NCI-H146 treated with DMSO at 0.1 percent for 48 hours (cell line): ENCODE measurements at regions not wholly inside any gene's neighbourhood (a gene's known extent, or its start where the extent isn't known, plus 50 kb on each side); places are given as distances from the start of the nearest gene placed in this dataset.
A peak's percentile ranks its signal among the peaks of the same experiment; 100 is the strongest.

Experiments
- DNase-seq: peaks from one replicate; lab custom pipeline; 2025; ENCODE audit not compliant: unreplicated experiment; lab: John Stamatoyannopoulos, UW

DNA sequence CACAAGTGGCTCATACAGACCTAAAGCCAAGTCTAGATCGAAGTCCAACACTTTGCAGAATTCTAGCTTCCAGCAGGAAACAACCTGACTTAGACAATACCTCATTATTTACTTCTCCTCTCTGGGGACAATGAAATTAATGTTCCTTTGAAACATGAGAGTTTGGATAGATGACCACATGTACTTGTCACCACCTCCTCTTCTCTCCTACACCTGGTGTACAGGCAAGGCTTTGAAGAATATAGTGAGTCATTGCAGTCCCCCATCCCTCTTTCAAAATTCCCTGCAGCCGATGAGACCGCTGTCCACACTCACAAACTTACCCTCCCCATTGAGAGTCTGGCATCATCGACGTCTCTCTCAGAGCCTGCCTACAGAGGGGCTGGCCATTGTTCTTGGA lies 189.0 kb upstream of the HES1 start:
- peak; percentile 97 for DNase-seq

DNA sequence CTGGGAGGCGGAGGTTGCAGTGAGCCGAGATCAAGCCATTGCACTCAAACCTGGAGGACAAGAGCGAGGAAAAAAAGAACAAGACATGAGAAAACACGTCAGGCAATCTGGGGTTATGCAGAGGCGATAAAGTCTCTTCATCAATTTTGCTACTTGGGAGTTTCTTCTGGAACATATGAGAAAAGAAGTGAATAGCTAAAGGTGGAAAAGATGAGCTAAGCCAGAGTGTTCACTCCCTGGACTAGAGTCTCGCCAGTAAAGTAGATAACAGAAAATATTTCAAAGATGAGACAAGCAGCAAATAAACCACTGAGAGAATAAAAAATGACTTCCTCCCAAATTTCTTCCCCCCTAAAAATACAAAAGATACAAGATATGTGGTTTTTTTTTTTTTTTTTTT lies 188.4 kb upstream of the HES1 start:
- no peak for DNase-seq

DNA sequence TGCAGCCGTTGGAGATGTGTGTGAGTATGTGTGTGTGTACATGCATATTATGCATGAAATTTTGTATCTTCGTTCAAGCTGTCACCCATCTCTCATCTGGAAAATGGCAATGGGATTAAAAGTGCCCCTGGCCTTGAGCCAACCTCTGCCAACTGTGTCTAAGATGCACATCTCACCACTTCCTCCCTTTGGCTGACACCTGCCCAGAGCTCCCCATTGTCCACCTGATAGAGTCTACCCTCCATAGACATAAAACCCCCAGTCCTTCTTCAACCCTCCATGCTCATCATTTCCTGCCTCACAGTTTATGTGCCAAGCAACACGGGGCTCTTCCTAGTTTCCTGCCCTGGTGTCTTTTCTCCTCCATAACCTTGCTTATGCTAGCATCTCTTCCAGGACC lies 187.5 kb upstream of the HES1 start:
- no peak for DNase-seq

DNA sequence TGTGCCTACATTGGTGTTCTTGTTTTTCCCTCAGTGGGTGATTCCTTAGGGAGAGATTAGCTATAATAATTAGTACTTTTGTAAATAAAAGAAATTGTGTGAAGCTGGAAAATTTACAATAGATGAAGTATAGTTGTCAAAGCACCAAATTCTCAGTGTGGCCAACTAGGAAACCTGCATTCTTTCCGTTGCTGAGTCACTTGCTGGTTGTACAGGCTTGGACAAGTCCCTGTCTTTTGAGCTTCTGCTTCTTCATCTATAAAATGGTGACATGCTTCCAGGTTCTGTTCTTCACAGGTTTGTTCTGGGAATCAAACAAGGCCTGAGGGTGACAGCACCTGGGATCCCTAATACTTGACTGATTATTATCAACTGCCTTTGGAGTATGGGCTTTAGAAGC lies 184.1 kb upstream of the HES1 start:
- no peak for DNase-seq

DNA sequence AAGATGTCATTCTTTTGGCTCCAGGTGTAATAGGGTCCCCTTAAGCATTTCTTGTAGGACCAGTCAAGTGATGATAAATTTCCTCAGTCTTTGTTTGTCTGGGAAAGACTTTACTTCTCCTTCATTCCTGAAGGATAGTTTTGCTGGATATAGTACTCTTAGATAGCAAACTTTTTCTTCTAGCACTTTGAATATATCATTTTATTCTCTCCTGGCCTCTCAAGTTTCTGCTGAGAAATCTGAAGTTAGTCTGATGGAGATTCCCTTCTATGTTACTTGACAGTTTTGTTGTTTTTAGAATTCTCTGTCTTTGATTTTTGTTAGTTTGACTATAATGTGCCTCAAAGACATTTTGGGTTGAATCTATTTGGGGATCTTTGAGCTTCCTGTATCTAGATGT lies 181.2 kb upstream of the HES1 start:
- no peak for DNase-seq

DNA sequence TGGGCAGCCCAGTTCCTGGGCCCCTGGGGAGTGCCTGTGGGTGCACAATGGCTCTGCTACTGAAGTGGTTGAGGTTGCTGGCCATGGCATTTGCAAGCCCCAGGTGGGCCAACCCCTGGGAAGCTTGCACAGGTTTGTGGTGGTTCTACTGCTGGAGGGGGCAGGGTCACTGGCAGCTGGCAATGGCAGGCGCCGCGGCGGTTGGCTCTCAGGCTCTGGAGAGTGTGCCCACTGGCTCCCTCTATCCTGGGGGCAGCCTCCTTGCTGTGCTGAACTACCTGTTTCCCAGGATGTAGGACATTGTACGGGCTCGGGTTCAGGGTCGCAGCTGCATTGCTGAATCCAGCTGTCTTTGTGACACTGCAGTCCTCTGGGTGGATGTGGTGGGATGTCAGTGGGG lies 180.2 kb upstream of the HES1 start:
- DNase-seq: no peak

DNA sequence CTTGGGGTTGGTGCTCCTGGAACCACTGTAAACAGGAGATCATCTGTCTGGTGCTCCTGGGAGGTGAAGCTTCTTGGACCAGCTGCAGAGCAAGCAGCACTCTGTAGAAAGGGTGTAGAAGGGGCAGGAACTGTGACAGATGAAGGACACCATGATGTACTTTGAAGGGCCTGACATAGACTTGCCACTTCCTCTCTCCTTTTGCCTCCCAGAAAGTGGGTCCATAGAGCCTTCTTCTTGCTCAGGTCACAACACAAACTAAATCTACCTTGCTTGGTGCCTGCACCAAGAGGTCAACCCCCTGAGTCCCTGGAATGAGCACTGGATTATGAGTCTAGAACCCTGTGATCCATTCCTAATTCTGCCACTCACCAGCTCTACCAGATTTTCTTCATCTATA lies 176.1 kb upstream of the HES1 start:
- DNase-seq: no peak

DNA sequence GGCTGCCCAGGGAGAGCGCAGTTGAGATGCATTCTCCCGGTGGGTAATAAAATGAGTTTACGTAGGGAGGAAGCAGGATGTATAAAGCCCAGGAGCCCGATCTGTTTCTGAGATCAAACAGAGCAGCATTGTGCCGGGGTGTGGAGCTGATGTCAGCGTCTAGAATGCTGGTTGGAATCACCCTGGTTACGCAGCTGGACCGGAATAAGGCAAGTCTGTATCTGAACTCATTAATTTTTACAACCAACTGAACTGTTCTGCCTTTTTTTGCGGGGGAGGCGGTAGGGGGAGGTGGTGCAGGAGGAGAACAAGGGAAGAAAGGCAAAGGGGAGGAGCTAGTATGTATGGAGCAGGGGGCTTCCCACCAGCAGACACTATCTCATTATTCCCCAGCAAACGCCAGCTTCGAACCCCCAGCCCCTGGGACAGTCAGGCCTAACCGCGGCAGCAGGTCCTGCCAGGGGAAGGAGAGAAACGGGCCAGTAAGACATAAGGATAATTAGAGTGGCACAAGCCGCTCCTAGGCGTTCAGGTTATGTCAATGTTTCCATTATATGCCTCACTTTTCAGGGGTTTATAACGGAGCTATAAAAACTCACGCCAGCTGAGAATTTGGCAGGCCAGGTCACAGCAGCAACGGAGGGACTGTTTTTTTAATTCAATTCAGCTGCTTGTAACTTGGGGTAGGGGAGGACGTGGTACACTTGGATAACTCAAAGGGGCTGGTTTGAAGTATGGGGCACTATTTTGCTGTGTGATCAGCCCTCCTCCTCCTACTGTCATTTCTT lies 175.3 kb upstream of the HES1 start:
- DNase-seq: no peak

DNA sequence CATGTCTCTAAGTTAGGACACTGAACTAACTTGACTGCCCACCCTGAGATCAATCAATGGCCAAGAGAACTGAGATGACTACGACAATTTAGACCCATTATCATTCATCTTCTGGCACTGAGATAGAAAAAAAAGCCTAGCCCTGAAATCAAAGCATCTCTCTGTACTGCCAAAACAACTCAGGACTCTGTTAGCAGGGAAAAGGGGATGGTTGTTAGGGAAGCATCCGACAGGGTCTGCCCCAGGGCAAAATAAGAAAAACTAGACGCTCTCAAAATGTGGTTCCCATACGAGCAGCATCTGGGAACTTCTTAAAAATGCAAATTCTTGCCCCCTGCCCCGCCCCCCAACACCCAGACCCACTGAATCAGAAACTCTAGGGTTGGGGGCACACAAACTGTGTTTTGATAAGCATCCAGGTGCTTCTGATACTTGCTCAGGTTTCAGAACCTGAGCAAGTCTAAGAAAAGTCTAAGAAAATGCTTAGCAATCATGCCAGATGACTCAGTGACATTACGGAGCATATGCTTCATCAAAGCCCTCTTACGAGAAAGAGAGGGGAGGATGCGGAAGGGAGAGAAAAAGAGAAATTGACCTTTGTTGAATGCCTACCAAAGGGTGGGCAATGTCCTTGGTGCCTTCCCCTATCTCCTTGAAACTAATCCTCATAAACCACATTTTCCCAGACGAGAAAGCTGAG lies 172.8 kb upstream of the HES1 start:
- no peak for DNase-seq

DNA sequence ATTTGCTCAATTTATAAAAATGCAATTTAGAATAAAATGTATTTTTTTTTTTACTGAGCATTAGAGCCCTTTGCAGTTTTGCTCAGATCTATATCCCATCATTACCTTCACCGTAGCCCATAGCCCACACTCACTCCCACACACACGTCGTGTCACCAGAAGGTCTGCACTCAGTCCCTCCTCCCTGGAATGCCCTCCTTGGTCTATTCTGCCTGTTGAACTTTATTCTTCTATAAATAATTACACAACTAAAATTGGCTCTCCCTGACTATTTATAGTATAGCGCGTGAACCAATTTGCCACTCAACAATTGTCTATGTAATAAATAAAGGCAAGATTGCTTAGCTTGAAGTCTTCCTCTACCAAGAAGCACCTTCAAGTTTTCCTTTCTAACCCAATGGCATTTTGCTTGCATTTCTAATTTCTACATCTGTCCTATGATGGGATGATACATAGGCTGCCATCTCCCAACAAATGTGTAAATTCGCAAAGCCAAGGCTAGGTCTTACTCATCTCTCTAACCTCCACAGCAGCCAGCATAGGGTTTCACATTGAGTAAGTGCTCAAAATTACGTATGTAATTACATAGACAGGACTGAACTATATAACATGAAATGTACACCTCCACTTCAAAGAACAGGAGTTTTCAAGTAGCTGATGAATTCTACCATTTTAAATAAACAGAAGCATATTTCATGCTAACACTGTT lies 172.0 kb upstream of the HES1 start:
- DNase-seq: no peak

DNA sequence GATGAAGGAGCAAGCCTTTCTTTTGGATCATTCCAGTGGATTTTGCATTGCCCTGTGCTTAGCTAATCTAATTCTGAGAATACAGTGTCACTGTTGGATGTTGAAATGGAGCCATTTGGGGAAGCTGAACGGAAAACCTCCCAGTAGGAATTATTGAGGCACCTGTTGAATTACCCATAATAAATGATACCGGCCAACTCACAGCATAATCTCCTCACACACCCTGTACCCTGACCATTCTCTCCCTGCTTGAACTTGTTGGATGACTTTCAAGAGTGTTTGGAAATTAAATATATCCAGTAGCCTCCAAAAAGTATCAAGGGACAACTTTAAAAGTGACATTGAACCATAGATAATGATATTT lies 171.4 kb upstream of the HES1 start:
- DNase-seq: no peak

DNA sequence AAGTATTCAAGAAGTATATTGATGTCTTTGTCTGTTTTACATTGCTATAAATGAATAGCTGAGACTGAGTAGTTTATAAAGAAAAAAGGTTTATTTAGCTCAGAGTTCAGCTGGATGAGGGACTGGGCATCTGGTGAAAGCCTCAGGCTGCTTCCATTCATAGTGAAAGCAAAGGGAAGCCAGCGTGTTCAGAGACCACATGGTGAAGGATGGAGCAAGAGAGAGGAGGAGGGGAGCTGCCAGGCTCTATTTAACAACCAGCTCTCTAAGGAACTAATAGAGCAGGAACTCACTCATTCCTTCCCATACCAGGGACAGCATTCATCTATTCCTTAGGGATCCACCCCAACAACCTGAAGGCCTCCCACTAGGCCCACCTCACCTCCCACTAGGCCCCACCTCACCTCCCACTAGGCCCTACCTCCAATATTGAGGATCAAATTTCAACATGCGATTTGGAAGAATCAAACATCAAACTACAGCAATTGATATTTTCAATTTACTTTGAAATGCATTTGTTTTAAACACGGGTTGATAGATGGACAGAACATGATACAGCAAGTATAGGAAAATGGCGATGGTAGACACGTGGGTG lies 167.5 kb upstream of the HES1 start:
- DNase-seq: no peak

DNA sequence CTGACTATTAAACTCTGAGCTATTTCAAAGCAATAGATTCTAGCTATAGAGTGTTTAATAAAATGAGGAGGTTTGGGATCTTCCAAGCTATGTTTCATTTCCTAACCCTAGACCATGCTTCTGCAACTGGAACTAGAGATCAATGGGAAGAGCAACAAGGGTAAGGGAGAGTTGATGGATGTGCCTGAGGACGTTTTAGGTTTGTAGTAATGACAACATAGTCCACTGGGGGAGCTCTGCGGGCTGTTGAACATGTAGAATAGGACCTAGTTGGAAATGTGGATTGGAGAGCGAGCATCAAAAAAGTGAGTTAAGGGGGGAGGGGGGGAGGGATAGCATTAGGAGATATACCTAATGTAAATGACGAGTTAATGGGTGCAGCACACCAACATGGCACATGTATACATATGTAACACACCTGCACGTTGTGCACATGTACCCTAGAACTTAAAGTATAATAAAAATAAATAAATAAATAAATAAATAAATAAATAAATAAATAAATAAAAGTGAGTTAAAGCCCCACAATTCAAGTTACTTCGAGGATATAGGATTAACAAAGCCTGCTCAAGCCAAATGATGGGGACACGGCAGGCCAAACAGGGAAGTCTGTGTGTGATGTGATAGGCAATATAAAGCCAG lies 165.7 kb upstream of the HES1 start:
- peak; percentile 80 for DNase-seq

DNA sequence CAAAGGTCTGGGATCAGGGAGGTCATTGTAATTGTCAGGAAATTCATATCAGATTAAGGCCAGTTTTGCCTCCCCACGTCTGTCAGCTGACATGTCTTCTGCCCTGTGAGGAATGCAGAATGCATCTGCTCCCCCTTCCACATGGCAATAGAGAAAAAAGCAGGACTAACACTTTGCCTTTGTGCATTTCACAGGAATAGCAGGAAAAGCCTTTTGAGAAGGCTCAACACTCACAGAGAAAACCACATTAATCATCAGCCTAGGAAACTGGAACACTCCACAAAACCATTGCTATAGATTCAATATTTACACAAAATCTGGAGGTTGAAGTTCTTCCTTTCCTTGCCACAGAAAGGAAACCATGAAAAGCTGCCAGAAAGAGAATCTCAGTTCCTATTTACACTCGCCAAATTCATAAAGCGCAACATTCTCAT lies 165.2 kb upstream of the HES1 start:
- DNase-seq: no peak

DNA sequence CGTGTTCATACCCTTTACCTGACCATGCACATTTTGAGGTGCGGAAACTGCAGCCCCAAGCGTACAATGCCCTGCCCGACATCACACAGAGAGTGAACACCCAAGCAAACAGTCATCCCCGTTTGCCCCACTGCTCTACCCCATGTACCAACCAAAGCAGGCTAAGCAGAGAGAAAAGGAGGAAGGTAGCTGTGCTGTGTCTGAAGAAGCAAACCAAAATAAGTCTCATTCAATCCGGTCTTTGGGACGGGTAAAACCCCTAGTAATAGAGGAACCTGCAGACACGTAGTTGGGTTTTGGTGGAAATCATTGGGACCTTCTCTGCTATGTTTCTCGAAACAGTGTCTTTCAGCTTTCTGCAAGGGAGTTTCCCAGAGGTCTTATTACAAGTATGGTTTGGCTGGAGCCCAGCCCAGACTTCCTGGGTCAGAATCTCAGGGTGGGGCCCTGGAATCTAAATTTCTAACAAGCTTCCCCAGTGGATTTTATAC lies 164.6 kb upstream of the HES1 start:
- DNase-seq: no peak

DNA sequence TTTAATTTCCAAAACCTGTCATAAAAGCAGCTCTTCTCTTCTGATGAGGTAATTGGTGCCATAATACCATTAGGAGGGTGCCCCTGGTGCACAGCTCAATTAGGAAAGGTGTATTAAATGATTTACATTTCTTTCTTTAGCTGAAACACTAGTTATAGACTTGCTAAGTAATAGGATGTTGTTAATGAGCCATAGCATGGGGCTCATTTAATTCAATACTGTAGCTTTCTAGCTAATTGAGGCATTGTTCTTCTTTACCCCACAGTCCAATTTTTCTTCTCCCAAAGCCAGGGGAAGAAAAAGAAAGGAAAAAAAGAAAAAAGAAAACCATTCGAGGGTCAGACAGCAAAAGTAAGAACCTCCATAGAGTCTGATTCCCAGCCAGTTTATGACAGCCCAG lies 164.0 kb upstream of the HES1 start:
- no peak for DNase-seq

DNA sequence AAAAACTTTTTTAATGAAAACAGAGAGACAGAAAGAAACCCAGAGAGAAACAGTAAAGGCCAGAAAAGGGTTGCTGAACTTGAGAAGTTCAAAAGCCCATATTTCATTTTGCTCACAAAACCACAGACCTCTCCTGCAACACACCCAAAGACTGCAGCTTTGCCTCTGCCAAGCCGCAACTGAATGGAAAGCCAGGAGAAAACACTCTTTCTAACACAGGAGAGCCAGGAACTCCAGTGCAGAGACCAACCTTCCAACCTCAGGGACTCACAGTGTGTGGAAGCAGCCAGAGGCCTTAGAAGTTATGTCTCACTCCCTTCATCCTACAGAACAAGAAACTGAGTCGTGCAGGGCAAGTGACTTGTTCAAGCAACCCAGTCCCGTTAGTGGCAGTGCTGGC lies 163.1 kb upstream of the HES1 start:
- DNase-seq: no peak

DNA sequence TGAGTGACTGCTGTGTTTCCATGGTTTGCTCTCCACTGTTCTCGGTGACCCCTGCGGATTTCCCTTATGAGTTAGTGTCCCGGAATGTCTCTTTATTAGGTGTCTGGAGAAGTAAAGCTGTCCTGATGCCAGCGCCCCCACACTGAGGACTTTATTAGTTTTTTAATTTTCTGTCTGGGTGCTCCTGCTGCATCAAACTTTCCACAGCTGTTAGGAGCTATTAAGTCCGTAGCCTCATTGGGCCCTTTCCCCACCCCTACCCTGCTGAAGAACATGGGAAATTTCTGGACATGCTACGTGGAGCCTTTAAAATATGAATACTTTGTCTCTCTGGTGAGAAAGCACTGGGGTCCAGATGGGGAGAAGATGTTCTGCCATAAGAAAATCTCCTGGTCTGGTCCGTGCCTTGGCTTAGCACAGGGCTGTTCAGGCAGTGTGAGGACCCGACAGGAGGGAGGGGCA lies 161.7 kb upstream of the HES1 start:
- DNase-seq: no peak

DNA sequence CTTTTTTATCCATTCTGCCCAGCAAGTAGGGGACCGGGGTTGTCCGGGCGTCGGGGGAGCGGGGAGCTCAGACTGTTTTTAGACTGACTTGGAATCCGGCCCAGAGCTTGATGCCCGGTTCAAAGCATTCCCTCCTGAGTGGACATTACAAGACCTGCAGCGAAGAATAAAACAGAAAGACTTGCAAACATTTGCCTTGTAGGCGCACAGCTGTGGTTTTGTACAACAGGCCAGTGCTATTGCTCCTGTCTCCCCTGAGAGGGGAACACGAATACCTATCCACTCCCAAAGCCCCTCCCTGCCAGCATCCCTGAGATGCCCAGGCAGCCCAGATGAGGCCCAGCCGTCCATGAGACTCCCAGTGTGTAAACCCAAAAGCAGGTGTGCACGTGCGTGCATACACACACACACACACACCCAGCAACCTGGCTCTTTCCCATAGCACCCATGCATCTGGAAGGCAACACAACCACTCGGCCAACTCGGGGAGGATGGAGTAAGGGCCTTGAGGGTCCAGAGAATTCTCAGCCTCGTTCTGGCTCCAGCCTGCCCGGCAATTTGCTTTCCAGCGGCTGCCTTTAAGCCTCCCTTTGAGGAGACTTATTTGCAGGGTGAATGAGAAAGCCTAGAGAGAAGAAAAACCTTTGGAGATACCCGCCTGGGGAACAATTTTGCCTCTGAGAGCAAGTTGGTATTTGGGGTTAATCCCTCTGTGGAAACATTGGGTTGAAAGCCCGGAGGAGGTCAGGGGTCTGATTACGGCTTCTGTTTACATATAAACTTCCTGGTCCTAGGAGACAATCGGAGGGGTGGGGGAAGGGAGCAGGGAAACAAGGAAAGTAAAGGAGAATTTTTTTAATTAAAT lies 161.0 kb upstream of the HES1 start:
- peak; percentile 70 for DNase-seq

DNA sequence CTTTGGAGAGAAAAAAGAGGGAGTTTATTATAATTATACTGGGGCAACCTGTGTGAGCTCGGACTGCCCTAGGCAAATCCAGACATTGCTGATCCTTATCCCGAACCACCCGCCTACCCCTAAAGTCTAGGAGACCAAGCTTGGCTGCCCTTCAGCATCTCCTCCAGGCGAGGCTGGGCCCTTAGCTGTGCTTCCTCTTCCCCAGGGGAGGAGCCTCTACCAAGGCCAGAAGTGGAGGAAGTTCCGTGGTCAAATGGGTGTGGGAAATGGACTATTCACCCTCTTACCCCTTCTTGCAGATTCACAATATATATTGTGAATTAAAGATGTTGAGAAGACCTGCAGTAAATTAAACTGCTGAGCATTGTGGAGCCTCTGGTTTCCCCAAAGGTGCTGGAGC lies 158.3 kb upstream of the HES1 start:
- DNase-seq: no peak
